Glomerular visceral epithelial cell (primary cell): ENCODE measurements at regions not wholly inside any gene's neighbourhood (a gene's known extent, or its start where the extent isn't known, plus 50 kb on each side); places are given as distances from the start of the nearest gene placed in this dataset.

Experiments
- DNase-seq: peaks from one replicate; pipeline ENCODE4 v3.0.0-alpha.2; 2016; ENCODE audit errors: extremely low spot score

GRCh38 chr4:121519236-121519838, 138.5 kb upstream of the QRFPR start:
- DNase-seq = no peak

- no peak for DNase-seq
Measured at GRCh38 chr4:121517241-121517640, 136.4 kb upstream of the QRFPR start.

GRCh38 chr4:121514443-121514842, 133.6 kb upstream of the QRFPR start:
- no peak for DNase-seq

- peak; percentile 18 for DNase-seq
Measured at GRCh38 chr4:121510341-121510874, 129.6 kb upstream of the QRFPR start.

DNA sequence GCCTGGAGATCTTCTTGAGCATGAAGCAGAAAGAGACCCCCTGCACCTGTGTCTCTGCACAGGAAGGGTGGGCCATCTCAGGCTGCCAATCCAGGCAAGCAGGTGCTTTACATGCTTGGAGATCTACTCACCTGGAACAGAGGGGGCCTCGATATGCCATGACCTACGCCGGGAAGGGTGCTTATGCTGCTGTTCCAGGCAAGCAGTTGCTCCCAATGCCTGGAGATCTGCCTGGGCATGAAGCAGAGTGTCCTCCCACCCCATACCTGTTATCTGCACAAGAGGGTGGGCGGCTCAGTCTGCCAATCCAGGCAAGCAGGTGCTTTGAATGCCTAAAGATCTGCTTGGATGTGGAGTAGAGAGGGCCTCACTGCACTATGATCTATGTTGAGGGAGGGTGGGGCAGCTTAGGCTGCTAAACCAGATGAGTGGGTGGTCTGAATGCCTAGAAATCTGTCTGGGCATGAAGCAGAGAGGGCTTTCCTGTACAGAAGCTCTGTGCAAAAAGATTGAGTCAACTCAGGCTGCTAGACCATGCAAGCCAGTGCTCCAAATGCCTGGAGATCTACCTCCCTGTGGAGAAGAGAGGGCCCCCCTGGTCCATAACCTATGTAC, 104.5 kb upstream of the QRFPR start:
- DNase-seq = no peak

GRCh38 chr4:121484633-121485032, 103.8 kb upstream of the QRFPR start:
- DNase-seq = peak; percentile 48

DNA sequence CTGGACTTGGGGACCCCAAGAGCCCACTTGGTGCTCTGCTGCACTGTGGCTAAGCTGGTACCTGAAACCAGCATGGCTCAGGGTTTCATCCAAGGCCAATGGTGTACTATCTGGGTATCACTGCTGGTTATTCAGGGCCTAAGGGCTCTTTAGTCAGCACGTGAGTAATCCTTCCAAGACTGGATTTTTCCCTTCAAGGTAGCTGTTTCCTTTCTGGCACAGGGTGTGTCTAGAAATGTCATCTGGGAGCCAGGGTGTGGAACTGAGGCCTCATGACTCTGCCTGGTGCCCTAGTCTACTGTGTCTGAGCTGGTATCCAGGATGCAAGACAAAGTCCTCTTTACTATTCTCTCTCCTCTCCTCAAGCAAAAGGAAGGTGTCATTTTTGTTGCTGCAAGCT, 99.0 kb upstream of the QRFPR start:
- DNase-seq = no peak

GRCh38 chr4:121477480-121477879, 96.7 kb upstream of the QRFPR start:
- no peak for DNase-seq

DNA sequence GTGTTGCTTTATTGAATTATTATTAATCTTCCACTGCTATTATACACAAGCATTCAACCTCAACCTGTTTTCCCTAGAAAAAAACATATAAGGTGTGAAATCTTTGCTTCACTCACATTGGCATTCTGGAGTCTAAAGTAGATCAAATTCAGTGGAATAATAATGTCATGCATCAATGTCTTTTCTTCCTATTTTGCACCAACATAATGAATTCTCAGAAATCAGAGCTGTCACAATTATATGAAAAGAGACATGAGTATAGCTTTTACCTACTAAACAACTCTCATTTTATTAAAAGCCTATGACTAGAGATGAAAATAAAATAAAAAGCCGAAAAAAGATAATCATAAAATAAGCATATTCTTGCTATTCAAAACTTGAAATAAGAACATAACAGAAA, 96.3 kb upstream of the QRFPR start:
- DNase-seq = no peak

GRCh38 chr4:121472937-121473721, 92.3 kb upstream of the QRFPR start:
- no peak for DNase-seq

DNA sequence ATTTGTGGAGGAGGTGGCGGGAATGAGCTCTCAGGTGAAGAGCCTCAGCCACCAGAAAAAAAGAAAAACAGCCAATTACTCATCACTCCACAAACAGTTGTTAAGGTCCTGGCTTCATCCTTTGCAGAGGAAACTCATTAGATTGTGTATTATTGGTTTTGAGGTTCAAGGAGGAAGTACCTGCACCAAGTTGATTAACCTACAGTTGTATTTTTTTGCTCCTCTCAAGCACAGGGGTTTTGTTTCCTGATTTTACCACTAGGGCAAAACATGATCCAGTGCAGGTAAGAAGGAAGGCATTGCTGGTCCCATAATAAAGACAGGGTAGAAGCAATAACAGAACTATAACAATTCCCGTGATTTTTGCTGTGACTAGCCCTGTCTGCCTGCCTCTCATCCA, 84.0 kb upstream of the QRFPR start:
- peak; percentile 21 for DNase-seq

GRCh38 chr4:121462660-121463261, 81.9 kb upstream of the QRFPR start:
- peak; percentile 69 for DNase-seq

GRCh38 chr4:121459026-121459425, 78.2 kb upstream of the QRFPR start:
- no peak for DNase-seq

DNA sequence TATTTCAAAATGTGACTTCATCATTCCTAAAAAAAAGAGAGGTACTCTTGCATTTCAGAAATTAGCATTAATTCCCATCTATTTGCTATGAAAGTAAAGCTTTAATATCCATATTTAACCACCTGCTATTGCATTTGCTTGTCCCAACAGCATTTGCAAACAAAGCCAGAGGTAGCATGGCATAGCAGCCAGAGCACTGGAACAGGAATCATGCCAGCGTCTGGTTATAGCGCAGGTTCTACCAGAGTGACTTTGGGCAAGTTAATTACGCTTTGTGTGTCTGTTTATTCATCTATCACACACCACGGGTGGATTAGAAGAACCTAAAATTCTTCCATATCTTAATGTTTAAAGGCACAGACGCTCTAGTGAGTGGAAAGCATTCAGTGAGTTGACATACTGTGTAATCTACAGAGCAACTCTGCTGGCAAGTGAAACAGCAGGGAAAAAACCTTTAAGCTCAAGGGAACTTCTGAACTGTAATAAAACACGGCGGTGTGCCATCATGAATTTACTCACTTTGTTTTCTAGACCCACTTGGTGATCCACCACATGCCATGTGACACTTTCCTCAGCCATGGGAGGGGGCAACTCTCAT, 76.6 kb upstream of the QRFPR start:
- DNase-seq = no peak

- no peak for DNase-seq
Measured at GRCh38 chr4:121455285-121455684, 74.5 kb upstream of the QRFPR start.

GRCh38 chr4:121454251-121454979, 73.6 kb upstream of the QRFPR start:
- no peak for DNase-seq

GRCh38 chr4:121451310-121451709, 70.5 kb upstream of the QRFPR start:
- no peak for DNase-seq

- DNase-seq = peak; percentile 80
Measured at GRCh38 chr4:121449416-121449815, 68.6 kb upstream of the QRFPR start.

GRCh38 chr4:121448231-121448630, 67.4 kb upstream of the QRFPR start:
- DNase-seq = peak; percentile 61

DNA sequence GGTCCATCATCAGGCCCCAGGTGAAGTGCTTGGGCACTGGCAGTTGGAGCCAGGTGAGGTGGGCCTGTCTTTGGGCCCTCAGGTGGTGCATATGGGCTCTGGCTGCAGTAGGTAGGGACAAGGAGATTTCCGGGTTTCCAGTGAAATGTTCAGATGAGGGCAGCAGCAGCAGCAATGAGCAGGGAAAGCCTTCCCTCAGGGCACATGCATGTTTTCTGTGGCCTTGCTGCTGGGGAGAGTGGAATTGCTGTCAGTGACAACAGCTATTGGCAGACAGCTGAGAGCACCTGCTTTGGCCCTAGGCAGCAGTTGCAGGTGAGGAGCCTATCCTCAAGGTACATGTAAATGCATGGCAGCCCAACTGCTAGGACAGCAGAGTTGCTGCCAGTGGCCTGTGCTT, 58.9 kb upstream of the QRFPR start:
- no peak for DNase-seq
